Muscle layer of colon (tissue), 2 donors: ENCODE measurements at regions not wholly inside any gene's neighbourhood (a gene's known extent, or its start where the extent isn't known, plus 50 kb on each side); places are given as distances from the start of the nearest gene placed in this dataset.
"Not testable (repeated sequence)": the region's sequence is repeated elsewhere in the genome, so short reads cannot be mapped to it uniquely, and the experiment has no call there.

Experiments
- H3K27ac ChIP-seq: one replicate; pipeline ENCODE4 v1.7.0; 2013; ENCODE audit warnings: low read depth, mild to moderate bottlenecking, low read length, moderate library complexity
- H3K27me3 ChIP-seq, 2 donors: one replicate each; pipeline ENCODE4 v1.7.0; 2013; ENCODE audit warnings: low read length in 2 of 2, mild to moderate bottlenecking in 2 of 2; ENCODE audit not compliant: insufficient read depth in 2 of 2, control insufficient read depth in 1 of 2
- H3K36me3 ChIP-seq: one replicate; pipeline ENCODE4 v1.7.0; 2013; ENCODE audit warnings: mild to moderate bottlenecking, low read length; ENCODE audit not compliant: insufficient read depth
- H3K4me1 ChIP-seq: one replicate; pipeline ENCODE4 v1.7.0; 2013; ENCODE audit warnings: mild to moderate bottlenecking, low read length; ENCODE audit not compliant: insufficient read depth
- H3K4me3 ChIP-seq, 2 donors: one replicate each; pipeline ENCODE4 v1.7.0; 2013; ENCODE audit warnings: low read length in 2 of 2, low read depth in 1 of 2, mild to moderate bottlenecking in 1 of 2, moderate library complexity in 1 of 2
- H3K9ac ChIP-seq: one replicate; pipeline ENCODE4 v1.7.0; 2013; ENCODE audit warnings: low read length
- H3K9me3 ChIP-seq: one replicate; pipeline ENCODE4 v1.7.0; 2013; ENCODE audit warnings: mild to moderate bottlenecking, low read length
- donor health status: abdominal sarcoma.
- donor health status: Adenocarcinoma of cecum.

DNA sequence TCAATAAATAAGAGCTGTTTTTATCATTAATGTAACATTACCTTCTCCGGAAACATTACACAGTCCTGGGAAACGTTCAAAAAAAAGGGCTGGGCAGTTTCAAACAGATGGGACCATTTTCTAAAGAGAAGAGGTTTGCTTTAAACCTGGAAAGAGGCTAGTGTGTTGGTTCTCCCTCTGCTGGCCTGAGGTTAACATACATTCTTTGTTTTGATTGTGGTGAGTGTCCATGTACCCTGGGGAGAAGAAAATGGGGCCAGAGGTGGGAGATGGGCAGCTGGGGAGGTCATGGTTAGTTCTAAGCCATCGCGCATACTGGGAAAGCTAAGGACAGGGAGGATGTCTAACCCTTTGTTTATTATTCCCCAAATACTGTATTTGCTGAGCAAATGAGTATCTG is 194.7 kb downstream of the CPEB2 start:
- H3K36me3 ChIP-seq = no peaks in the 10 kb centered on the region
- no peaks in the 10 kb centered on the region for H3K9me3 ChIP-seq
- H3K4me3 ChIP-seq = no peak overlapping the region
- H3K9ac ChIP-seq = no peak overlapping the region
- peaks cover 18% of the 10 kb centered on the region for H3K4me1 ChIP-seq
- H3K27me3 ChIP-seq = no peaks in the 10 kb centered on the region
- H3K27ac ChIP-seq = no peak overlapping the region

- H3K9me3 ChIP-seq = no peaks in the 10 kb centered on the region
- no peak overlapping the region for H3K9ac ChIP-seq
- no peak overlapping the region for H3K27ac ChIP-seq
- H3K4me1 ChIP-seq = peaks cover 18% of the 10 kb centered on the region
- H3K27me3 ChIP-seq = no peaks in the 10 kb centered on the region
- H3K4me3 ChIP-seq = no peak overlapping the region
- H3K36me3 ChIP-seq = no peaks in the 10 kb centered on the region
These were observed 195.9 kb downstream of the CPEB2 start for GRCh38 chr4:15198070-15198727.

- no peaks in the 10 kb centered on the region for H3K27me3 ChIP-seq
- no peaks in the 10 kb centered on the region for H3K36me3 ChIP-seq
- H3K4me3 ChIP-seq = no peak overlapping the region
- no peak overlapping the region for H3K9ac ChIP-seq
- H3K4me1 ChIP-seq = peaks cover 16% of the 10 kb centered on the region
- no peaks in the 10 kb centered on the region for H3K9me3 ChIP-seq
- no peak overlapping the region for H3K27ac ChIP-seq
These were observed 199.5 kb downstream of the CPEB2 start for GRCh38 chr4:15201782-15202181.

GRCh38 chr4:15202481-15202880 is 200.2 kb downstream of the CPEB2 start:
- Histone ChIP-seq H3K27me3 (no peaks in the 10 kb centered on the region), H3K9me3 (no peaks in the 10 kb centered on the region), H3K4me3 (no peak overlapping the region), H3K9ac (no peak overlapping the region), H3K27ac (no peak overlapping the region), H3K36me3 (no peaks in the 10 kb centered on the region), H3K4me1 (peaks cover 10% of the 10 kb centered on the region)

GRCh38 chr4:15206526-15206925 is 204.2 kb downstream of the CPEB2 start:
- H3K27me3 ChIP-seq, H3K9ac ChIP-seq, H3K4me1 ChIP-seq, H3K9me3 ChIP-seq, H3K36me3 ChIP-seq, H3K27ac ChIP-seq, H3K4me3 ChIP-seq: not testable (repeated sequence)

DNA sequence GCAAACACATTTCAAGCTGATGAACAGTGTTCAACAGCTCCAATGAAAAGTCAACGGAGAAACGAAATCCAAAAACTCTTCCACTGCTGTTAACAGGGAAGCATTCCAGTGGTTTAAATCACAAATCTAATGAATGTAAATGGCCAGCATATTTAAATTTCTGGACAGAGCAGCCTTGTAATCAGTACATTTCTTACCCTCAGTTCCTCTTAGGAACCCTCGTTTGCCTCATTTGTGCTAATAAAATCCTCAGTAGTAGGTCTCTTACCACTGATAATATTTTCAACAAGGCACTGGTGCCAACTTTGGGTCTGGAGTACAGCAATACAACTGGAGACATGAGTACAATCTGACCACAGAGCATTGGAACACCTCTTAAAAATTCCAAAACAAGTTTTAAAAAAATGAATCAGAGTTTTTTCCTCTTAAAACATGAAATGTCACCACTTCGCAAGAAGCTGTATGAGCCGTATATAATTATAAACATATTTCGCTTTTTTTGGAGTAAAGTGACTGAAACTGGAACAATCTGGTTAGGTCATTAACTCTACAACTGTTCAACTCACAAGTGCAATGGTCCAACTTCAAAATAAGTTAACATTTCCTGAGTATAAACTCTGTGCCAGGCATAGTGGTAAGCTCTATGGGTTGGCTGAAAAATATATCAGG is 211.2 kb downstream of the CPEB2 start:
- H3K4me1 ChIP-seq = no peaks in the 10 kb centered on the region
- no peaks in the 10 kb centered on the region for H3K9me3 ChIP-seq
- H3K4me3 ChIP-seq = no peak overlapping the region
- H3K27me3 ChIP-seq = no peaks in the 10 kb centered on the region
- H3K9ac ChIP-seq = no peak overlapping the region
- H3K27ac ChIP-seq = no peak overlapping the region
- no peaks in the 10 kb centered on the region for H3K36me3 ChIP-seq

DNA sequence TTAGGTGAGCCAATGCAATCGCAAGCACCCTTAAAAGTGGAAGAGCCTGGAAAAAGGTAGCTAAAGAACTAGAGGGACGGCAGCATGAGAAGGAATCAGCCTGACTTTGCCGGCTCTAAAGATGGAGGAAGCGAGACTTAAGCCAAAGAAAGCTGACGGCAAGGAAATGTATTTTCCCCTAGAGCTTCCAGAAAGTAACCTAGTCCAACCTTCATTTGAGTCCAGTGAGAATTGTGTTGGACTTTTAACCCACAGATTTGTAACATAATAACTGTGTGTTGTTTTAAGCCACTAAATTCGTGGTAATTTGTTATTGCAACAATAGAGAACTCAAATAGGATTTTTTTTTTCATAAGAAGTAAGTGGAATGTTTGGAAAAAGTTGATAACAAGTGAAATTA is 212.7 kb upstream of the C1QTNF7 start:
- Histone ChIP-seq H3K4me1 (no peaks in the 10 kb centered on the region), H3K27ac (no peak overlapping the region), H3K36me3 (no peaks in the 10 kb centered on the region), H3K9ac (no peak overlapping the region), H3K9me3 (no peaks in the 10 kb centered on the region), H3K4me3 (no peak overlapping the region), H3K27me3 (no peaks in the 10 kb centered on the region)

- no peaks in the 10 kb centered on the region for H3K36me3 ChIP-seq
- H3K9me3 ChIP-seq = no peaks in the 10 kb centered on the region
- no peak overlapping the region for H3K4me3 ChIP-seq
- H3K4me1 ChIP-seq = no peaks in the 10 kb centered on the region
- H3K27ac ChIP-seq = no peak overlapping the region
- H3K9ac ChIP-seq = no peak overlapping the region
- H3K27me3 ChIP-seq = no peaks in the 10 kb centered on the region
These were observed 201.6 kb upstream of the C1QTNF7 start for GRCh38 chr4:15226203-15226602.

- peaks cover 32% of the 10 kb centered on the region for H3K4me1 ChIP-seq
- no peak overlapping the region for H3K4me3 ChIP-seq
- no peak overlapping the region for H3K9ac ChIP-seq
- no peaks in the 10 kb centered on the region for H3K36me3 ChIP-seq
- no peaks in the 10 kb centered on the region for H3K27me3 ChIP-seq
- no peak overlapping the region for H3K27ac ChIP-seq
- no peaks in the 10 kb centered on the region for H3K9me3 ChIP-seq
These were observed 196.4 kb upstream of the C1QTNF7 start for GRCh38 chr4:15231265-15232091.

DNA sequence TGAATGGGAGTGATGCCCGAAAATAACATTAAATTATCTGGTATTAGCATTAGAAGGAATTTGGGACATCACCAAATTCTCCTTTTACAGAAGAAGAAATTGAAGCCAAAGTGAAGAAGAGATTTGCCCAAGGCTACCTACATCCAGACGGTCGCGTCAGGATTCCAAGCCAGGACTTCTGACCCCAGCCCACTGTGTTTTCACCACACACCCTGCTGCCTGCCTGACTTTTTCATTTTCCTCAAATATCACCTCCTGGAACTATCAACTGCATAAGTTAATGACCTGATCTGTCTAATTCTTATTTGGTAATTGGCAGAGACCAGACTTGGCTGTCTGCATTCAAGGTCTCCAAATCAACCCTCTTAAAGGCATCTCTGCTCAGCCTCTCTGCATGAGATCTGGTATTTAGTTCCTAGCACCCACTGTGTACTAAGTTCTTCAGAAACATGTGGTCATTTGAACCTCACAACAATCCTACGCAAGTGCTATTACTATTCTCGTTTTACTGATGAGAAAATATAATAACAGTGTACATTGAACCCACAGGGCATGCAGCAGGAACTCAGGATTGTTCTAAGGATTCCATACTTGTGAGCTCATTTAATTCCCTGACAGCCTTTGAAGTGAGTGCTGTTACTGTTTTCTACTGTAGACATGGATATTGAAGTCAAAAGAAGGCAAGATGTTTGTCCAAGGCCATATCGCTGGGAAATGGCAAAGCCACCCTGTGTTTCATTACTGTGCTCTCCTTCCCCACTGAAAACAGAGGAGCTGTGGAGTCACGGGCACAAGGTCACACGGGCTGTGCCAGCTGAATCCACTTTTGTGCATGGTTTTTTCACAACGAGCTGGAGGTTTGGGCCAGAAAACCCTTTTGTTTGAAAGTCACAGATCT is 195.2 kb upstream of the C1QTNF7 start:
- no peaks in the 10 kb centered on the region for H3K36me3 ChIP-seq
- no peaks in the 10 kb centered on the region for H3K9me3 ChIP-seq
- peak overlapping the region; percentile 2 for H3K27ac ChIP-seq
- H3K27me3 ChIP-seq = no peaks in the 10 kb centered on the region
- H3K4me3 ChIP-seq = no peak overlapping the region
- no peak overlapping the region for H3K9ac ChIP-seq
- peaks cover 32% of the 10 kb centered on the region for H3K4me1 ChIP-seq

GRCh38 chr4:15233264-15233597 is 194.6 kb upstream of the C1QTNF7 start:
- no peaks in the 10 kb centered on the region for H3K36me3 ChIP-seq
- no peak overlapping the region for H3K9ac ChIP-seq
- H3K9me3 ChIP-seq = no peaks in the 10 kb centered on the region
- H3K4me3 ChIP-seq = peak overlapping the region in 1 of 2 donors; percentile 2
- H3K27ac ChIP-seq = peak overlapping the region; percentile 2
- H3K27me3 ChIP-seq = no peaks in the 10 kb centered on the region
- peaks cover 32% of the 10 kb centered on the region for H3K4me1 ChIP-seq
